Fibroblast of skin of right biceps (primary cell): ENCODE measurements at regions not wholly inside any gene's neighbourhood (a gene's known extent, or its start where the extent isn't known, plus 50 kb on each side); places are given as distances from the start of the nearest gene placed in this dataset.

Experiments
- DNase-seq: peaks from one replicate; pipeline ENCODE4 v3.0.0-alpha.2; 2013

DNA sequence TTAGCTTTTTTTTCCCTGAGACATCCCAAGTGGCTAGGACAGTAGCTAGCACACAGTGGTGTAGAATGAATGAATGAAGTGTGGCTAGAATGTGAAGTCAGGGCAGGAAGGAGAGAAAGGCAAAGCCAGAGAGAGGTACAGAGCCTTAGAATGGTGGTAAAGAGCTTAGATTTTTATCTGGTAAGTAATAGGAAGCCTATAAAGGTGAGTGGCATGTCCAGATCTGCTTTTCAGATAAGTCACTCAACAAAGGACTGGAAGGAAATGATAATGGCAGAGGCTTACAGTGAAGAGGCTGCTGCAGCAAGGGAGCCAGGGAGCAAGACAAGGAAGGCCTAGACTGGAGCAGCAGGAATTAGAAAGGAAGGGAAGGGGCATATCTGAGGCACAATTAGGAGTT, 96.0 kb upstream of the PRDM1 start:
- no peak for DNase-seq

GRCh38 chr6:105988812-105989577, 97.1 kb upstream of the PRDM1 start:
- no peak for DNase-seq

- DNase-seq: peak; percentile 60
These were observed 97.8 kb upstream of the PRDM1 start for GRCh38 chr6:105988321-105988720.

GRCh38 chr6:105987516-105987915, 98.6 kb upstream of the PRDM1 start:
- no peak for DNase-seq

DNA sequence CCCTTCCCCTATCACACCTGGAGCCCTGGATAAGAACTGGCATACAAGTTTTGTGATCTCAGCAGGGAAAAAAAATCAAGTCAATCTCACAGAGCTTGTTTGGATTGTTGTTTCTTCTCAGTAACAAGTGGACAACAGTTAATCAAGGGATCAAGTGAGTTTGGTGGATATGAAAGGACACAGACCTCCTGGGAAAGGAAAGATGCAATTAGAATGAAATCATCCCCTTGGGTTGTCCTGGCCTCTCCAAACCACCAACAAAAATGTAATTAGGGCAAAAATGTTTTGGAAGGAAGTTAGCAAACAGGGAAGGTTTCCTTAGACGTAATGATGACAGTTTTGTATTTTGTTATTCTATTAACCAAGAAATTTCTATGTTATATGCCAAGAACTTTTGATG, 99.1 kb upstream of the PRDM1 start:
- peak; percentile 68 for DNase-seq

DNA sequence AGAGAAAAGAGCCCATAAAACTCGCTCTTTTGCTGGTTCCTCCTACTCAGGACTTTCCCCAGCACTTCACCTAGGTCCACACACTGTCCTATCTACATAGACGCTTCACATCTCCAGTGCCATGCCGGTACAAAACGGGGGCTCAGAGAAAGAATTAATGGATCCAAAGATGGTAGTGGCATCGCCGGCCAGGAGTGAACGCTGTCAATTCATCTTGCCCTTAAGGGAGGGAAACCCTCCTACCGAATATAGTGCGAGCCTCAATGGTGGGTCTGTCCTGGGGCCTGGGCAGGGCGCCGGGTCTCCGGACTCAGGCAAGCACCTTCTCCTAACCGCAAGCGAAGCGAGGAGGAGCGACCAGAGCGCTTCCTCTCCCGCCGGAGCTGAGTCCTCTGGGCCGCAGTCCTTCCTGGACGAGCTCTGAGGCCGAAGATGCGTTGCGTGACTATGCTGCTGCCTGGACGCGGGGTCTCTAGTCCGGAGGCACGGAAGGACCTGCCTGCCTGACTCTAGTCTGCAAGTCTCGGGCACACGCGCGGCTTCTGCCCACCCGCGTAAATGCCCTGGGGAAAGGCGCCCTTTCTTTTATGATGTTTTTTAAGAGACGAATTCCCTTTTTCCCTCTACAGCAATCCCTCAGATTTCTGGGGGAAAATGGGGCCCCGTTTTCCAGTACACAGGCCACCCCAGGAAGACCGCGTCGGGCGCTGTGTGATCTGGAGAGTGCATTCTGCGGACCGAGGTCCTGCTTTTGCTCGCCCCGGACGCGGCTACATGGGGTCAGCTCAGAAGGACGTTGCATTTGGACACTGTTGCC, 100.1 kb upstream of the PRDM1 start:
- DNase-seq: no peak

DNA sequence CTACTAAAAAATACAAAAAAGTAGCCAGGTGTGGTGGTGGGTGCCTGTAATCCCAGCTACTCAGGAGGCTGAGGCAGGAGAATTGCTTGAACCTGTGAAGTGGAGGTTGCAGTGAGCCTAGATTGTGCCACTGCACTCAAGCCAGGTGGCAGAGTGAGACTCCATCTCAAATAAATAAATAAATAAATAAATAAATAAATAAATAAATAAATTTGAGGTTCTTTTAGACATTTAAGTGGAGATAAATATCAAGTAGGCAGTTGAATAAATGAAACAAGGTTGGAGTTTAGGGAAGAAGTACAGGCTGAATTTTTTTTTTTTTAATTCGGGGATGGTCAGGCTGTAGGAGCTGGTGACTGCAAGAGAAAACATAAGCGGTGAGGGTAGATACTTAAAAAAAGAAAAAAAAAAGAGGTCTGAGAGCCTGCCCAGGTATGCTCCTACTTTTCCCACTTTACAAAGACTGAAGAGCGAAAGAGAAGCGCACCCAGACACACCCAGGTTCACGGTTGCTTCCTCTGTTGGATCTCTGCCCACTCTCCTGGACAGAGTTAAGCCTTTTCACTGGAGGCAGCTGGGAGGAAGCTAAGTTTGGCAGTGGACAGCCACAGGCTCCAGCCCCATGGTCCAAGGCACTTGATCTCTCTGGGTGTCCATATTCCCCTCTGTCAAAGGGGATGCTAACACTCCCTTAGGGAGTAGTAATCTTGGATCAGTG, 100.9 kb upstream of the PRDM1 start:
- DNase-seq: no peak

DNA sequence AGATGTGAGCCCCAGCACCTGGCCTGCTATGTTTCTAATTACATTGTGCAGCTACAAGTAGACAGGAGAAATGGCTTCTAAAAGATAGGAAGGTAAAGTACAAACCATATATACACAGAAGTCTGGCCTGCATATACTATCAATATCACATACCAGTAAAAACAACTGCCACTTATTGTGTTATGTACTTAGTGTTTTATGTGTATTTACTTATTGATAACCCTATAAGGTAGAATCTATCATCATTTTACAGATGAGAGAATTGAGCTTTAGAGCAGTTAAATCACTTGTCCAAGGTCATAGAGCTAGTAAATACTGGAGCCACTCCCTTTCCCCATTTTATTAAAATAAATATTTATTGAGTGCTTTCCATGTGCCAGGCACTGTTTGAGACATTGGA, 102.4 kb upstream of the PRDM1 start:
- no peak for DNase-seq

DNA sequence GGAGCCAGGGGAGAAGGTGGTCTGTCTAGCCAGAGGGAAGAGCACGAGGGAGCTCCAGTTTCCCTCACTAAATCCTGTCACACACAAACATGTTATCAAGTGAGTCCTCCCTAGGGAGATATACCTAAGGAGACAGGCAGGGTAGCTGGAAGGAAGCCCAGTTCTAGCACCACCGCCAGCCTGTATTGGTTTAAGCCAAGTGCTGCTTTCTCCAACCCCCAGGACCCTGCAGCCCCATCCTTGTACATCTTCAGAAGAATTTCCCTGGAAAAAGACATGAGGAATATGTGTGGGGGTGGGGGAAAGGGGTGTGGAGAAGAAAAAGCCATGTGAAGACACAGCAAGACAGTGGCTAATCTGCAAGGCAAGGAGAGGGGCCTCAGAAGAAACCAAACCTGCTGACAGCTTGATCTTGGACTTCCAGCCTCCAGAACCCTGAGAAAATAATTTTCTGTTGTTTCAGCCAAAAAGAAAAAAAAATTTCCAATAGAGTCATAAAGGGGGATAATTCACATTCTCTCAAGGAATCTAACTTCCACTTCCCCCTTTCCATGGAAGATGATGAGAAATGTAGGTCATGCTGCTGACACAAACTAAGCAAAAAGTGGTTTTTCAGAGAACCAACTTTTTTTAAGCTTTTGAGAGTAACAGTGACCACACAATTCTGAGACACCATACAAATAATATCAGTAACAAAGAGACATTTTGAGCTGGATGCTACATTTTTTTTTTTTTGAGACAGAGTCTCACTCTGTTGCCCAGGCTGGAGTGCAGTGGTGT, 103.2 kb upstream of the PRDM1 start:
- no peak for DNase-seq

GRCh38 chr6:105981888-105982358, 104.2 kb upstream of the PRDM1 start:
- no peak for DNase-seq

DNA sequence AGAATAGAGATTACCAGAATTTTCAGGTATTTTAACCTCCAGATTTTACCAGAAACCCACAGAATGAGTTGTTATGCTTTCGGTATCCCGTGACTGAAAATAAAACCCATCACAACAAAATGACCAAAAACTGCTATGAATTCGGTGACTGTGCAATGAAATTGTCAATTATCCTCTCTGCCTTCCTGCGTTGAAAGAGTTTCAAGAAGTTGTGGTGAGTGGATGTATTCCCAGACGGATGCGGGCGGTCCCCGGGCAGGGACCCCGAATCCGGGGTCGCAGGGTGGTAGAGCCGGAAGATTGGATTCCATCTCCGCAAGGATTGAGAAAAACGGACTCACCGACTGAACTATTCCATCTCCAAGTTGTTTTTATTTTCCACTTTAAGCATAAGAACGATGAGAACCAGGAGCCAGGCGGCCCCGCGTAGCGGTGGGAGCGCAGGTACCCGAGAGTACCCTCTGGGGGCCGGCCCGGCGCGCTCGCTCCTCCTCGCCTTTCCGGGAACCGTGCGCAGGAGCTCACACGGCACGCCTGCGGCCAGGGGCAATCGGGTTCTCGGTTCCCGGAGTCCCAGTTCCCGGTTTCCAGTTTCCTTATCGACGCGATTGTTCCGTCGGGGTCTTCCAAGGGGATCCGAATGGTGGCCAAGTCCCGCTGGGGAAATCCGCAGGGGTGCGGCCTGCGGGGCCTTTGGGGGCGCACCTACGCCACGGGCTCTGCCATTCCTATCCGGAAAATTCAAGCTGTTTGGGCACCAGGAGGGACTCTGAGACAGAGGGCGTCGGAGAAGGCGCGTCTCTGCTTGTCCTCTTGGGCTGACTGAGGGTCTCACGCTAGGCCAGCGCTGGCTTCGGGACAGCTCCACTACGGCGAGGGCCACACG, 104.9 kb upstream of the PRDM1 start:
- DNase-seq: no peak

DNA sequence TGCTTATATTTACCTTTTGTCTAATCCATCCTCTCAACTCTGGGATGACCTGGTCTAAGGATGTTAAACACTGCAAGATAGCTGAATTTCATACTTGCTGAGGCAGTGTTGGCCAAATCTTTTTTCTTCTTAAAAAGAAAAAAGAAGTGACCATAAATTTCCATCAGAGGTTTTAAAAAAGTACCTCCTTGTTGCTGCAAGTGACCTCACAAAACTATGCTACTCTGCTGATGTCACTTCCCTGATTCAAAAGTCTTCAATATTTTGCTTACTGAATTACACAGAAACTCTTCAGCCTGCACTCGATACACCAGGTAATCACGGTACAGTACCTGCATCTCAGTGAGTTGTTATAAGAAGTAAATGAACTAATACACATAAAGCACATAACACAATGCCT, 107.2 kb upstream of the PRDM1 start:
- no peak for DNase-seq

GRCh38 chr6:105977934-105978504, 108.1 kb upstream of the PRDM1 start:
- no peak for DNase-seq

DNA sequence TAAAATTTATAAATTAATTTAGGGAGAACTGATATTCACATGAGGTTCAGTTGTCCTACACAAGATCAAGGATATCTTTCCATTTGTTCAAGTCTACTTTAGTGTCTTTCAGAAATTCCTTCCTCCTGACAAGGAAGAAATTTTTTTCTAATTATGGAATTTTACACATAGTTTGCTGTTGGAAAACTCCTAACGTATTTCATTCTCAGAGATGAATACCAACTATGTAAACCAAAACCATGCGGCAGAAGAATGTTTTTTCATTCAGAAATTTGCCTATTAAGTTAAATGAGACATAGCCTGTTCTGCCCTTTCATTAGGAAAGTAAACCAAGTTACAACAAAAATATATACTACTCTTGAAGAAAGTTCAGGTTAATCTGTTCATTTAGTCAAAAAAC, 111.2 kb upstream of the PRDM1 start:
- DNase-seq: peak; percentile 41

GRCh38 chr6:105972440-105972839, 113.7 kb upstream of the PRDM1 start:
- DNase-seq: no peak

DNA sequence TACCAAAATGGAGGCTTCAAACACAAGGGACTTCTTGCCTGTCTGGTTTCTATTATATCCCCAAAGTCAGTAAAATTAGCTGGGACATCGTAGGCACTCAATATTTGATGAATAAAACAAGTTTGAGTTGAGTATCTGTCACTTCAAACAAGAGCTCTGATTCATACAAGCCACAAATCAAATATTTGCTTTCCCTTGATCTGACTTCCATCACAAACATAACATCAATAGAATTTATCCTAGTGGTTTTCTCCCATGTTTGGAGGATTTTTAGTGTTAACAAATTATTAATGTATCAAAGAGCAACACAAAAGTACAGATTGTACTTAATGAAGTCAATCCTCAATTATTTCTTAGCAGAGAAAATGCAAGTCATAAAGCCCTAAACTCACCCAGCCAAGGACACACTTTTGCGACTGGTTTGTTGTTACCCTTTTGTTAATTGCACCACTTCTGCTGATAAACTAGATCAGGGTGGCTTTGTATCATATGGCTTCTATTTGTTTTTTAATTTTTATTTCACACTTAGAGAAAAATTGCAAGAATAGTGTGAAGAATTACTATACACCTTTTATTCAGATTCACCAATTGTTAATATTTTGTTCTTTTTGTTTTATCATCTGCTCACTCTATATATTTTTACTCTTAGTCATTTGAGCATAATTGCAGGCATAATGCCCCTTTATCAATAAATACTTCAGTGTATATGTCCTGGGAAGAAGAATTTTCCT, 117.4 kb upstream of the PRDM1 start:
- DNase-seq: no peak

- no peak for DNase-seq
These were observed 118.1 kb upstream of the PRDM1 start for GRCh38 chr6:105967917-105968602.

GRCh38 chr6:105966481-105966880, 119.7 kb upstream of the PRDM1 start:
- DNase-seq: no peak

GRCh38 chr6:105964979-105965760, 121.0 kb upstream of the PRDM1 start:
- no peak for DNase-seq
